IPS-18a (cell line): ENCODE measurements at regions not wholly inside any gene's neighbourhood (a gene's known extent, or its start where the extent isn't known, plus 50 kb on each side); places are given as distances from the start of the nearest gene placed in this dataset.
"Not testable (repeated sequence)": the region's sequence is repeated elsewhere in the genome, so short reads cannot be mapped to it uniquely, and the experiment has no call there.

Experiments used
- H3K27ac ChIP-seq: one replicate; pipeline ENCODE4 v1.5.1; 2013; ENCODE audit warnings: low read length
- H3K27me3 ChIP-seq: one replicate; pipeline ENCODE4 v1.6.1; 2013; ENCODE audit warnings: mild to moderate bottlenecking, low read length; ENCODE audit not compliant: control insufficient read depth, insufficient read depth
- H3K36me3 ChIP-seq: one replicate; pipeline ENCODE4 v1.6.1; 2013; ENCODE audit warnings: low read depth, low read length; ENCODE audit not compliant: control insufficient read depth
- H3K4me1 ChIP-seq: one replicate; pipeline ENCODE4 v1.6.1; 2013; ENCODE audit warnings: low read depth, low read length; ENCODE audit not compliant: control insufficient read depth
- H3K4me3 ChIP-seq: one replicate; pipeline ENCODE4 v1.5.1; 2013; ENCODE audit warnings: low read length
- H3K9ac ChIP-seq: one replicate; pipeline ENCODE4 v1.6.1; 2013; ENCODE audit warnings: mild to moderate bottlenecking, low read length, moderate library complexity
- H3K9me3 ChIP-seq: one replicate; pipeline ENCODE4 v1.6.1; 2013; ENCODE audit warnings: low read depth, low read length; ENCODE audit not compliant: control insufficient read depth

DNA sequence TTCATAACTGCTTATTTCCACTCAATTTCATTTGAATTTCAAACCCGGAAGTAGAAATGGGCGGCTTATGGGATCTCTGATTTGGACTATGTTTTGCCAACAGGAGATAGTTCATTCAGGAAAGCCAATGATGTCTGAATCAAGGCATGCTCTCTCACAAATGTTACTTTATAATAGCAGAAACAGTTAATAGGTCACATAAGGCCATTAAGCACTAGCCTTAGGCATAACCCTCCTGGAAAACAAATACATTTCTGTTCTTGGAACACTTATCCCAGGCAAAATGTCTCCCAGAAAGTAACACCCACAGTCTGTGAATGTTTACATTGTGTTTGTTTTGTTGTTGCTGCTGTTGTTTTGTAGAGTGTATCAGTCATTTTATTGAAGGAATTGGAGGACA lies 1347.2 kb upstream of the PCDH7 start:
- H3K27ac ChIP-seq, result no peak overlapping the region
- no peaks in the 10 kb centered on the region for H3K9me3 ChIP-seq
- H3K4me1 ChIP-seq, result peaks cover 7% of the 10 kb centered on the region
- no peak overlapping the region for H3K4me3 ChIP-seq
- no peaks in the 10 kb centered on the region for H3K36me3 ChIP-seq
- no peak overlapping the region for H3K9ac ChIP-seq
- no peaks in the 10 kb centered on the region for H3K27me3 ChIP-seq

DNA sequence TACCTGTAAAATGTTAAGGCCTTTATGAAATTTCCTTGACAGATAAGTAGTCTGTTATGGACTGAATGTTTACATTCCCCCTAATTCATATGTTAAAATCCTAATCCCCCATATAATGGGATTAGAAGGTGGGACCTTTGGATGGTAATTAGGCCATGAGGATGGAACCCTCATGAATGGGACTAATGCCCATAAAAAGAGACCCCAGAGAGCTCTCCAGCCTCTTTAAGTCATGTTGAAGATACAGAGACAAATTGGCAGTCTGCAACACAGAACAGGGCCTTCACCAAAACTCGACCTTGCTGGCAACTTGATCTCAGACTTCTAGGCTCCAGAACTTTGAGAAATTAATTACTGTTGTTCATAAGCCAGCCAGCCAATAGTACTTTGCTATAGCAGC lies 1344.5 kb upstream of the PCDH7 start:
- no peak overlapping the region for H3K9ac ChIP-seq

DNA sequence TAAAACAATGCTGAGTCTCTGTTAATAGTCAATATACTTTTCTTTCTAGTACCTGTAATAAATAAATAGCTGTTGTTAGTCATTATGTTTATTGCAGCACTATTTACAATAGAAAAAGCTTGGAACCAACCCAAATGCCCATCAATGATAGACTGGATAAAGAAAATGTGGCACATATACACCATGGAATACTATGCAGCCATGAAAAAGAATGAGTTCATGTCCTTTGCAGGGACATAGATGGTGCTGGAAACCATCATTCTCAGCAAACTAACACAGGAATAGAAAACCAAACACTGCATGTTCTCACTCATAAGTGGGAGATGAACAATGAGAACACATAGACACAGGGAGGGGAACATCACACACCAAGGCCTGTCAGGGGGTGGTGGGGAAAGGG lies 1341.9 kb upstream of the PCDH7 start:
- not testable (repeated sequence) for H3K9ac ChIP-seq, H3K4me1 ChIP-seq, H3K36me3 ChIP-seq, H3K9me3 ChIP-seq, H3K27me3 ChIP-seq, H3K27ac ChIP-seq, H3K4me3 ChIP-seq

More for the DNA sequence above, 1344.5 kb upstream of the PCDH7 start:
- H3K4me1 ChIP-seq, result peaks cover 7% of the 10 kb centered on the region
- H3K9me3 ChIP-seq, result no peaks in the 10 kb centered on the region
- no peaks in the 10 kb centered on the region for H3K27me3 ChIP-seq
- H3K27ac ChIP-seq, result no peak overlapping the region
- H3K36me3 ChIP-seq, result no peaks in the 10 kb centered on the region
- H3K4me3 ChIP-seq, result no peak overlapping the region

DNA sequence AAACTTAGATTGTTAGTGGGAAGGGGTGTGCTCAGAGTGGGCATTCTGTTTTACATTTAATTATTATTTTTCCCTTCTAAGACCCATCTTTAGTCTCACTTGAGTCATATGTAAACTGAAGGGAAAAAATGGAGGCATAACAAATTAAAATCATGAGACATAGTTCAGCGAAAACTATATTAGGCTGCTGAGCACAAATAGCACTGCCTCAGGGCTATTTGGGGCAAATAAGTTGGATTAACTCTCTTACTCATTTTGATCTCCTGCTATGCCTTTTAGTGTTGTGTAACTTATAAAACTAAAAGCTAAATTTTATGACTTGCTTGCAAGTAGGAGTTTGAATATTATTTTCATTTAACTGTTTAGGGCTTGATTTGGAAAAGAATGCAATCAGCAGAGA lies 1329.2 kb upstream of the PCDH7 start:
- no peaks in the 10 kb centered on the region for H3K36me3 ChIP-seq
- H3K4me1 ChIP-seq, result no peaks in the 10 kb centered on the region
- H3K27ac ChIP-seq, result no peak overlapping the region
- H3K4me3 ChIP-seq, result no peak overlapping the region
- no peaks in the 10 kb centered on the region for H3K27me3 ChIP-seq
- H3K9me3 ChIP-seq, result peaks cover 18% of the 10 kb centered on the region
- no peak overlapping the region for H3K9ac ChIP-seq

DNA sequence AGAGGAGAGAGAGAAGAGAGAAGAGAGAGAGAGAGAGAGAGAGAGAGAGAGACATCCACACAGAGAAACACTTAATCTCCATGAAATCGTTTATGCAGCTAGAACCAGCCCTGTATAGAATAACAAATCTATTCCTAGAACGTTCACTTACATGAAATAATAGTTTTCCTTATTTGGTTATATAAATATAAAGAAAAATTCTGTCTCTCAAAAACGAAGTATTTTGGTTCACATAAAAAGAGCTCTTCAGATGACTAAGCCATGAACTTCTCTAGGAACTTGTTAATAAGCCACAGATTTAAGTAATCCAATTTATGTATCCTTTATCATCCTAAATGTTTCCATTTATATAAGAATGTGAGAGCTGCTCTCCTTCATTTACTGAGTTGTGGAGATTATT lies 1315.1 kb upstream of the PCDH7 start:
- Histone ChIP-seq H3K27me3 (no peaks in the 10 kb centered on the region), H3K9me3 (no peaks in the 10 kb centered on the region), H3K9ac (no peak overlapping the region), H3K4me1 (no peaks in the 10 kb centered on the region), H3K4me3 (no peak overlapping the region), H3K36me3 (no peaks in the 10 kb centered on the region), H3K27ac (no peak overlapping the region)

DNA sequence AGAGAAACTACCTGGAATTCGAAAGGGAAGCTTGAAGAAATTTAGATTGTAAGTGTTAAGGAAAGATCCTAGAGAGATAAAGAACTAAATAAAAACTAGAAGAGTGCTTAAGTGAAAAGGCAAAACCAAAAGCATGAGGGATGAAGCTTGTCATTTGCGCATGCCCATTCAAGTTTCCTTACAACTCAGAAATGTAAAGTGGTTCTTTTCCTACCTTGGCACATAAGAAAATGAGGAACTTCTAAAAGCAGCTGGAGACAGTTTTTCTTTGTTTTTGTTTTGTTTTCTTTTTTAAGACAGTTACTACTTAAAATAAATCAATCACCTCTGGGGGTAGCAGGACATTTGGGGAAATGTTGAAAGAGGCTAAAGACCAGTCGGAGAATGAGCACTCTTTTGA lies 1304.4 kb upstream of the PCDH7 start:
- Histone ChIP-seq H3K27me3 (no peaks in the 10 kb centered on the region), H3K36me3 (no peaks in the 10 kb centered on the region), H3K9ac (no peak overlapping the region), H3K27ac (no peak overlapping the region), H3K9me3 (no peaks in the 10 kb centered on the region), H3K4me3 (no peak overlapping the region), H3K4me1 (no peaks in the 10 kb centered on the region)

DNA sequence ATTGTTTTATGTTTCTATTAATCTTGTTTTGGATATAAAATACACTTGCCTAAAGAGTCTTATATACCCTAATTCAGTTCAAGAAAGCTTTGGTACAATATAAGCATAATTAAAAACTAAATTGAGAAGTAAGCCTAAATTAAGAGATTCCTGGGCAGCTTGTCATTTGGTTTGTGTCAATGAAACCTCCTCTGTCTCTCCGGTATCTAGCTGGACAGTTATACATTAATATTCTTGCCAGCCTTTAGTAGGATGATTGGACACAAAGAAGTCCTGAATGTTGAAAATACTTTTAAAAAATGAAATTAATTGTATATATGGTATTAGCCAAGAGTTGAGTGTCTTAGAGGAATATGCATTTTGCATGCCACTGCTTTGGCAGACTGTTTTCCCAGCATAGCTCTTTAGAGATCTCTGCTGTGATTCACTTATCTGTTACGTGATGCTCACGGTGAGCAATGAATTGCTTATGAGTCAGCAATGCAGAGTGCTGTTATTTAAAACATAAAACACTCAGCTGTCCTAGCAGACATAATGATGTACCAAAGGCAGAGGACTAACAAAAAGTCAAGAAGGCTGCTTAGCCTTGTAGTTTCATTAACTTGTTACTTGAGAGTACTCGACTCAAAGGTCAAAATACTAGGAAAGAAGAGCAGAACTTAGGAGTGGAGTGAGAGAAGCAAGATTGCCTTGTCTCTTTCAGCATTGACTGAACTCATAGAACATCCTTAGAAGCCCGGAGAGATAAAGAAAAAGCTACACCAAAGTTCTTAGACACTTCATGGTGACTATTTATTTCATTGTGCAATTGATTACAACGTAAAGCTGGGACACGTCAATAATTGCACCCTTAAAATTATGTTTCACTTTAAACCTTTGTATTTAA lies 1296.1 kb upstream of the PCDH7 start:
- no peaks in the 10 kb centered on the region for H3K27me3 ChIP-seq
- H3K9me3 ChIP-seq, result no peaks in the 10 kb centered on the region
- no peaks in the 10 kb centered on the region for H3K36me3 ChIP-seq
- no peak overlapping the region for H3K4me3 ChIP-seq
- H3K9ac ChIP-seq, result no peak overlapping the region
- peaks cover 3% of the 10 kb centered on the region for H3K4me1 ChIP-seq
- H3K27ac ChIP-seq, result no peak overlapping the region

DNA sequence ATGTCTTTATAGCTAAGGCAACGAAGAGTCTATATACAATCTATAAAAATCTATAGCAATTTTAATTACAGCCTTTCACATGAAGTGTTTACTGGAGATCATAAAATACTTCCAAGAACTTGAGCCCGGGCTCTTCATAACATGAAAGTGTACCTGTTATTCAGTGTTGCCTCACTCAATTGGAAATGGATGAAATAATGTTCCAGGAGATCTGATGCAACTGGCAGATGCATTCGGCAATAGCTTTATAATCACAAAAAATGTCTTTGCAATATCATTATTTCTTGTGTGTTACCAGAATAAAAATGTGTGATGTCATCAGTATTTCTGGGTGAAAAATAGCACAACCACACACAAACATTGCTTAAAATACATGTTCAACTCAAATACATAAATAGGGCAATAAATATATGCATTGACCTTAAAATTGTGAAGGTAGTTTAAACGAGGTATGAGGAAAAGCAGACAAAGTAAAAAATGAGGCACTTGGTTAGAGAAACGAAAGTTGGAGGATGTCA lies 1266.8 kb upstream of the PCDH7 start:
- no peak overlapping the region for H3K27ac ChIP-seq
- H3K4me3 ChIP-seq, result no peak overlapping the region
- H3K4me1 ChIP-seq, result no peaks in the 10 kb centered on the region
- H3K36me3 ChIP-seq, result no peaks in the 10 kb centered on the region
- no peaks in the 10 kb centered on the region for H3K27me3 ChIP-seq
- no peak overlapping the region for H3K9ac ChIP-seq
- H3K9me3 ChIP-seq, result no peaks in the 10 kb centered on the region

DNA sequence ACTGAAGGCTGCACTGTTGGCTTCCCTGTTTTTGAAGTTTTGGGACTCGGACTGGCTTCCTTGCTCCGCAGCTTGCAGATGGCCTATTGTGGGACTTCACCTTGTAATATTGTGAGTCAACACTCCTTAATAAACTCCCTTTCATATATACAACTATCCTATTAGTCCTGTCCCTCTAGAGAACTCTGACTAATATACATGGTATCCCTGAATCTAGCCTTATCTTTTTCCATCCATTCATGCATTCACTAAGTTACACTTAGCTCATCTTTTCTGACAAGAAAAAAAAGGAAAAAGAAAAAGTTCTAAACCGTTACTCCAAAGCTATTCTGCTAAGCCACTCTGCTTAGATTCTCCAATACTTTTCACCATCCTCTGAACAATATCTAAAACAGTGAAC lies 1260.2 kb upstream of the PCDH7 start:
- Histone ChIP-seq H3K27me3 (no peaks in the 10 kb centered on the region), H3K36me3 (no peaks in the 10 kb centered on the region), H3K27ac (no peak overlapping the region), H3K4me3 (no peak overlapping the region), H3K9me3 (no peaks in the 10 kb centered on the region), H3K4me1 (no peaks in the 10 kb centered on the region), H3K9ac (no peak overlapping the region)

DNA sequence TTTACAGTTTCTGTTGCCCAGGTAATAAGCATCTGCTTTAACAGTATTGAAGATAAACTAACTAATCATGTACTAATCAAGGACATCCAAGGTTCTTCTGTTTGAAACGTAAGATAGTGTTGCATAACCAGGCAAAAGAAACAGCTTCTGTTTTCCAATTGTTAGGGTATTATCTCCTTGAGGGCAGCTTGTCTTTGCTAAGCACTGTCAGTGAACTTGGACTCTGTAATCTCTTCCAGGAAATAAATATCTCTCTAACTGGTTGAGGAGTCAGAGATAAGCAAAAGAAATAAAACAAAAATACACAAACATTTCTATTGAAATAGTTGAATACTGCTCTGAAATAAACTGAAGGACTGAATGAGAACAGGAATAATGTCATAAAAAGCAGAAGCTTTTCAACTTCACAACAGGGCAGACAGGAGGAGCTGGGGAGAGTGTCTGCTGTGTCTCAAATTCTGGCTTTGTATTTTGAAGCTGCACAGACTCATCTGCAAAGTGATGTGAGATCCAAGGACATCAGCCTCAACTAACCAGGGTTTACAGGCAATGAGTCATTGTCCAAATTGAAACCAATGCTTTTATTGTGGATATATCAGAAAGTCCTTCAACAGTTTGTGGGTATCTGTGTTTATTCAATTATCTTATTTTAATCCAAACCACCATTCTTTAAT lies 1253.0 kb upstream of the PCDH7 start:
- H3K36me3 ChIP-seq, result no peaks in the 10 kb centered on the region
- H3K4me1 ChIP-seq, result no peaks in the 10 kb centered on the region
- H3K27ac ChIP-seq, result no peak overlapping the region
- no peaks in the 10 kb centered on the region for H3K27me3 ChIP-seq
- no peak overlapping the region for H3K9ac ChIP-seq
- no peaks in the 10 kb centered on the region for H3K9me3 ChIP-seq
- no peak overlapping the region for H3K4me3 ChIP-seq
